H1 (cell line): ENCODE measurements at regions not wholly inside any gene's neighbourhood (a gene's known extent, or its start where the extent isn't known, plus 50 kb on each side); places are given as distances from the start of the nearest gene placed in this dataset.

Experiments
- CTCF ChIA-PET: fragments of 300-600 bp; sonication (Branson Sonifier 250); formaldehyde crosslinking; loops from one replicate; lab custom pipeline; 2021; ENCODE audit not compliant: partially characterized antibody; lab: Charles Lee
- POLR2A ChIA-PET: fragments of 300-600 bp; sonication (Branson Sonifier 250); formaldehyde crosslinking; loops from one replicate; lab custom pipeline; 2021; ENCODE audit warnings: inconsistent platforms; ENCODE audit not compliant: partially characterized antibody; lab: Charles Lee
- DNase-seq, 2 experiments: peaks; one replicate each; pipeline versions ENCODE4 v3.0.0 to v3.0.0-alpha.2; 2010 to 2022; ENCODE audit warnings: low spot score in 2 of 2, low read depth in 1 of 2, mixed read lengths in 1 of 2
- FAIRE-seq: peaks from 2 replicates; lab custom pipeline; 2011; peaks lifted over from hg19 to GRCh38; lab: Jason Lieb, UNC
- H2AFZ ChIP-seq: 2 replicates; pipeline ENCODE4 v1.8.1; 2012; ENCODE audit warnings: low read length, inconsistent platforms
- H2AK5ac ChIP-seq: 2 replicates; pipeline ENCODE4 v1.6.1; 2013; ENCODE audit warnings: low read depth, low read length
- H2BK120ac ChIP-seq: replicated peaks from 2 replicates; pipeline ENCODE3; 2013; ENCODE audit warnings: low read depth, low read length, inconsistent platforms
- H2BK12ac ChIP-seq: 2 replicates; pipeline ENCODE4 v1.6.1; 2013; ENCODE audit warnings: low read depth, low read length
- H2BK15ac ChIP-seq: 2 replicates; pipeline ENCODE4 v1.6.1; 2013; ENCODE audit warnings: low read length
- H2BK20ac ChIP-seq: 2 replicates; pipeline ENCODE4 v1.6.1; 2013; ENCODE audit warnings: low read length
- H2BK5ac ChIP-seq: 2 replicates; pipeline ENCODE4 v1.6.1; 2013; ENCODE audit warnings: low read depth, low read length
- H3K14ac ChIP-seq: 2 replicates; pipeline ENCODE4 v1.6.1; 2013; ENCODE audit warnings: inconsistent platforms; ENCODE audit not compliant: insufficient read length
- H3K18ac ChIP-seq: 2 replicates; pipeline ENCODE4 v1.6.1; 2013; ENCODE audit warnings: low read length; ENCODE audit errors: extremely low read depth
- H3K23ac ChIP-seq: 2 replicates; pipeline ENCODE4 v1.6.1; 2013; ENCODE audit warnings: inconsistent platforms; ENCODE audit not compliant: insufficient read length
- H3K23me2 ChIP-seq: 2 replicates; pipeline ENCODE4 v1.6.1; 2013; ENCODE audit warnings: low read depth, low read length
- H3K27ac ChIP-seq: 2 replicates; pipeline ENCODE4 v1.6.1; 2011; ENCODE audit warnings: low read depth, low read length, inconsistent platforms
- H3K27me3 ChIP-seq, 4 experiments: replicated peaks in 1 of 4; 1 replicate in 1 of 4; 2 replicates in 3 of 4; pipeline versions ENCODE4 v1.6.1 to v1.8.1; 2011 to 2013; ENCODE audit warnings: low read length in 3 of 4, mild to moderate bottlenecking in 3 of 4, inconsistent platforms in 2 of 4, mixed read lengths in 2 of 4, moderate library complexity in 1 of 4; ENCODE audit not compliant: control insufficient read depth in 3 of 4, insufficient read depth in 3 of 4; ENCODE audit errors: extremely low read depth in 1 of 4
- H3K36me3 ChIP-seq, 4 experiments: 2 replicates each; pipeline versions ENCODE4 v1.6.1 to v1.8.1; 2011 to 2013; ENCODE audit warnings: mild to moderate bottlenecking in 4 of 4, low read length in 3 of 4, moderate library complexity in 2 of 4, control low read depth in 1 of 4, inconsistent platforms in 1 of 4; ENCODE audit not compliant: insufficient read depth in 4 of 4, control insufficient read depth in 2 of 4
- H3K4ac ChIP-seq: replicated peaks from 2 replicates; pipeline ENCODE3; 2013; ENCODE audit warnings: low read length, low read depth, mixed read lengths, inconsistent platforms; ENCODE audit not compliant: insufficient read length
- H3K4me1 ChIP-seq, 4 experiments: replicated peaks in 1 of 4; 1 replicate in 1 of 4; 2 replicates in 3 of 4; pipeline versions ENCODE4 v1.6.1 to v1.8.1; 2011 to 2013; ENCODE audit warnings: low read length in 3 of 4, inconsistent platforms in 2 of 4, mixed read lengths in 1 of 4; ENCODE audit not compliant: insufficient read depth in 4 of 4, control insufficient read depth in 3 of 4
- H3K4me2 ChIP-seq, 2 experiments: 2 replicates each; pipeline versions ENCODE4 v1.6.1 to v1.8.1; 2011 to 2013; ENCODE audit warnings: low read depth in 2 of 2, low read length in 2 of 2, control low read depth in 1 of 2, inconsistent platforms in 1 of 2, mild to moderate bottlenecking in 1 of 2; ENCODE audit not compliant: insufficient read depth in 1 of 2
- H3K4me3 ChIP-seq, 4 experiments: fragments of 200-600, 300-600 bp in 1 of 4; sonication (generic), shearing (Covaris generic), sonication (Bioruptor Twin) in 1 of 4; 2 replicates each; pipeline versions ENCODE4 v1.5.1 to v1.8.1; 2011 to 2016; ENCODE audit warnings: low read length in 4 of 4, low read depth in 3 of 4, control low read depth in 2 of 4, inconsistent platforms in 2 of 4, mild to moderate bottlenecking in 2 of 4, mixed read lengths in 1 of 4, moderate library complexity in 1 of 4; ENCODE audit not compliant: insufficient read depth in 2 of 4; ENCODE audit errors: extremely low read depth in 1 of 4
- H3K56ac ChIP-seq: replicated peaks from 2 replicates; pipeline ENCODE3; 2013; ENCODE audit warnings: low read depth, mild to moderate bottlenecking, mixed read lengths, low read length, inconsistent platforms; ENCODE audit not compliant: insufficient read length
- H3K79me1 ChIP-seq: 2 replicates; pipeline ENCODE4 v1.6.1; 2013; ENCODE audit warnings: low read depth, low read length, control low read depth
- H3K79me2 ChIP-seq, 2 experiments: 2 replicates each; pipeline versions ENCODE4 v1.6.1 to v1.8.1; 2012 to 2013; ENCODE audit warnings: low read length in 2 of 2, mild to moderate bottlenecking in 2 of 2, inconsistent platforms in 1 of 2; ENCODE audit not compliant: insufficient read depth in 2 of 2, control insufficient read depth in 1 of 2
- H3K9ac ChIP-seq, 4 experiments: replicated peaks in 1 of 4; 1 replicate in 1 of 4; 2 replicates in 3 of 4; pipeline versions ENCODE4 v1.6.1 to v1.8.1; 2011 to 2013; ENCODE audit warnings: low read depth in 3 of 4, low read length in 3 of 4, control low read depth in 2 of 4, mild to moderate bottlenecking in 2 of 4, moderate library complexity in 2 of 4, inconsistent platforms in 1 of 4; ENCODE audit errors: extremely low read depth in 1 of 4
- H3K9me3 ChIP-seq, 2 experiments: 2 replicates each; pipeline versions ENCODE4 v1.6.1 to v1.8.1; 2012 to 2013; ENCODE audit warnings: mild to moderate bottlenecking in 2 of 2, moderate library complexity in 2 of 2, control low read depth in 1 of 2, inconsistent platforms in 1 of 2, low read depth in 1 of 2, low read length in 1 of 2, mixed read lengths in 1 of 2; ENCODE audit not compliant: insufficient read depth in 2 of 2
- H4K20me1 ChIP-seq, 2 experiments: replicated peaks in 1 of 2; 2 replicates each; pipeline versions ENCODE3 to v1.8.1; 2011 to 2013; ENCODE audit warnings: inconsistent platforms in 2 of 2, low read length in 2 of 2, mild to moderate bottlenecking in 1 of 2; ENCODE audit not compliant: insufficient read depth in 2 of 2, control insufficient read depth in 1 of 2
- H4K5ac ChIP-seq: 2 replicates; pipeline ENCODE4 v1.6.1; 2013; ENCODE audit warnings: low read length, low read depth, mixed read lengths, inconsistent platforms; ENCODE audit not compliant: insufficient read length
- H4K8ac ChIP-seq: 2 replicates; pipeline ENCODE4 v1.8.0; 2013; ENCODE audit warnings: mild to moderate bottlenecking, moderate library complexity, low read length, inconsistent platforms; ENCODE audit not compliant: insufficient read depth; ENCODE audit errors: extremely low read depth
- H4K91ac ChIP-seq: replicated peaks from 2 replicates; pipeline ENCODE3; 2013; ENCODE audit warnings: low read length, mixed read lengths, inconsistent platforms; ENCODE audit not compliant: insufficient read length
- ASH2L ChIP-seq: fragments of 200-600, 300-600 bp; sonication (generic); IDR thresholded peaks from one replicate; pipeline ENCODE4 v1.7.1; 2017; ENCODE audit warnings: low read length
- BCL11A ChIP-seq, 2 experiments: IDR thresholded peaks; one replicate each; pipeline ENCODE4 v1.6.1; 2011; ENCODE audit warnings: low read depth in 2 of 2, low read length in 2 of 2, mild to moderate bottlenecking in 2 of 2
- KDM4A ChIP-seq: IDR thresholded peaks from one replicate; pipeline ENCODE4 v1.7.1; 2012; ENCODE audit warnings: low read depth, mild to moderate bottlenecking, moderate library complexity, low read length, inconsistent platforms; ENCODE audit not compliant: severe bottlenecking
- MAX ChIP-seq: IDR thresholded peaks from 2 replicates; pipeline ENCODE4 v1.6.1; 2012; ENCODE audit warnings: inconsistent platforms
- NANOG ChIP-seq: IDR thresholded peaks from 2 replicates; pipeline ENCODE4 v1.6.1; 2011; ENCODE audit warnings: low read length, low read depth, mild to moderate bottlenecking, inconsistent platforms; ENCODE audit not compliant: insufficient read depth, poor library complexity, severe bottlenecking
- NRF1 ChIP-seq: IDR thresholded peaks from 2 replicates; pipeline ENCODE4 v1.6.1; 2011; ENCODE audit warnings: mild to moderate bottlenecking, low read depth, low read length, improper control_type of control experiment
- POLR2A ChIP-seq, 2 experiments: IDR thresholded peaks; 1 replicate in 1 of 2; 2 replicates in 1 of 2; pipeline ENCODE4 v1.6.1; 2011; ENCODE audit warnings: low read depth in 2 of 2, low read length in 2 of 2, mild to moderate bottlenecking in 2 of 2; ENCODE audit errors: control extremely low read depth in 1 of 2
- POU5F1 ChIP-seq: IDR thresholded peaks from 2 replicates; pipeline ENCODE4 v1.6.1; 2011; ENCODE audit warnings: low read depth, mild to moderate bottlenecking, low read length, moderate library complexity
- RBBP5 ChIP-seq: IDR thresholded peaks from 2 replicates; pipeline ENCODE4 v1.7.1; 2012; ENCODE audit warnings: low read depth, mild to moderate bottlenecking, inconsistent platforms, low read length, moderate library complexity, borderline replicate concordance
- RXRA ChIP-seq: IDR thresholded peaks from 2 replicates; pipeline ENCODE4 v1.6.1; 2011; ENCODE audit warnings: low read depth, mild to moderate bottlenecking, low read length, moderate library complexity; ENCODE audit not compliant: insufficient read depth
- SIX5 ChIP-seq: IDR thresholded peaks from 2 replicates; pipeline ENCODE4 v1.6.1; 2011; ENCODE audit warnings: mild to moderate bottlenecking, low read depth, low read length
- SRF ChIP-seq: IDR thresholded peaks from 2 replicates; pipeline ENCODE4 v1.6.1; 2011; ENCODE audit warnings: mild to moderate bottlenecking, low read depth, low read length, moderate library complexity
- WGBS, 2 experiments: shearing (Covaris generic) in 1 of 2; methylation state at CpG; one replicate each; pipeline versions ENCODE4 v1.1.6 to v1.1.7; 2013 to 2015; ENCODE audit warnings: low lambda C conversion rate in 2 of 2, mixed read lengths in 2 of 2, inconsistent platforms in 1 of 2, low coverage in 1 of 2, missing lambda C conversion rate in 1 of 2; ENCODE audit not compliant: insufficient replicate concordance in 2 of 2, insufficient coverage in 1 of 2, insufficient read length in 1 of 2; ENCODE audit errors: extremely low coverage in 1 of 2, missing lambda C conversion rate in 1 of 2; 5-methylcytosine and 5-hydroxymethylcytosine counted together

- DNase-seq = no peak
- WGBS, 2 experiments = 89% methylated on average over 10 of the region's 10 CpGs; no CpG with 5 or more reads in 1 of the 2 experiments
- peaks cover 0 to 26% (median 11%) of the 10 kb centered on the region in 4 experiments; a peak in 6 of 7 replicates for H3K27me3 ChIP-seq
These were observed 260.1 kb downstream of the GPATCH2 start for GRCh38 chr1:217370757-217371156.

More at GRCh38 chr1:217370757-217371156, 260.1 kb downstream of the GPATCH2 start:
- Histone ChIP-seq H2BK20ac (no peak overlapping the region), H2BK12ac (no peak overlapping the region), H3K79me2 (no peaks in the 10 kb centered on the region), H3K79me1 (no peaks in the 10 kb centered on the region), H3K23ac (no peak overlapping the region), H4K5ac (no peak overlapping the region), H3K4me1 (peaks cover 9 to 32% (median 21%) of the 10 kb centered on the region in 4 experiments), H3K9ac (no peak overlapping the region), H3K27ac (no peak overlapping the region), H3K4me3 (no peak overlapping the region), H4K20me1 (peaks cover 2 to 4% of the 10 kb centered on the region in 2 experiments), H3K9me3 (no peaks in the 10 kb centered on the region), H3K36me3 (no peaks in the 10 kb centered on the region), H3K56ac (no peak overlapping the region), H2AK5ac (no peak overlapping the region), H4K91ac (no peak overlapping the region), H2BK15ac (no peak overlapping the region), H3K14ac (no peak overlapping the region), H2BK5ac (no peak overlapping the region), H3K4me2 (no peak overlapping the region), H3K23me2 (no peaks in the 10 kb centered on the region), H3K18ac (no peak overlapping the region), H3K4ac (no peak overlapping the region), H2BK120ac (no peak overlapping the region), H4K8ac (no peak overlapping the region), H2AFZ (no peak overlapping the region)
- TF ChIP-seq NRF1 (no peak), KDM4A (no peak), POU5F1 (no peak), BCL11A (IDR thresholded peaks at IDR 0.05; ENCODE audit: low read depth in 2 of 2, low read length in 2 of 2) (no peak), RBBP5 (no peak), POLR2A (IDR thresholded peaks at IDR 0.05; ENCODE audit: control extremely low read depth in 1 of 2, low read depth in 2 of 2, low read length in 2 of 2) (no peak), SIX5 (no peak), NANOG (no peak), RXRA (no peak), SRF (no peak), MAX (no peak), ASH2L (no peak)
- FAIRE-seq = no peak
- ChIA-PET POLR2A (no interaction called here), CTCF (interaction anchor here (2.3 kb wide), 2 partner anchors 8 to 322 kb away, joined by 7 to 8 read pairs; no protein-coding TSS in a partner anchor)
